Neural cell (in vitro differentiated cells): ENCODE measurements at regions not wholly inside any gene's neighbourhood (a gene's known extent, or its start where the extent isn't known, plus 50 kb on each side); places are given as distances from the start of the nearest gene placed in this dataset.
"Not testable (repeated sequence)": the region's sequence is repeated elsewhere in the genome, so short reads cannot be mapped to it uniquely, and the experiment has no call there.

Experiments used
- H2AFZ ChIP-seq: fragments of 200-600, 300-800 bp; sonication (generic), shearing (Covaris generic); 2 replicates; pipeline ENCODE4 v1.6.0; 2014; ENCODE audit warnings: low read depth, mild to moderate bottlenecking, antibody characterized with exemption, low read length, moderate library complexity
- H3F3A ChIP-seq: fragments of 200-600 bp; shearing (Covaris generic); 2 replicates; pipeline ENCODE4 v1.6.1; 2016; ENCODE audit warnings: mild to moderate bottlenecking, moderate library complexity, mixed read lengths, antibody characterized with exemption, low read length; ENCODE audit not compliant: insufficient read depth, poor library complexity, severe bottlenecking
- H3K27ac ChIP-seq: fragments of 200-600, 300-800 bp; sonication (generic), shearing (Covaris generic); 2 replicates; pipeline ENCODE4 v1.5.1; 2014; ENCODE audit warnings: mild to moderate bottlenecking, low read length, moderate library complexity
- H3K27me3 ChIP-seq: fragments of 300-800, 200-600 bp; sonication (generic), shearing (Covaris generic); 2 replicates; pipeline ENCODE4 v1.6.0; 2014; ENCODE audit warnings: mild to moderate bottlenecking, low read depth, low read length, moderate library complexity; ENCODE audit not compliant: insufficient read depth
- H3K36me3 ChIP-seq: fragments of 300-800, 200-600 bp; sonication (generic), shearing (Covaris generic); 2 replicates; pipeline ENCODE4 v1.5.1; 2014; ENCODE audit warnings: mild to moderate bottlenecking, antibody characterized with exemption, low read length, moderate library complexity; ENCODE audit not compliant: insufficient read depth
- H3K4me2 ChIP-seq: fragments of 300-800, 200-600 bp; sonication (generic), shearing (Covaris generic); 2 replicates; pipeline ENCODE4 v1.6.0; 2014; ENCODE audit warnings: mild to moderate bottlenecking, low read length
- H3K4me3 ChIP-seq: fragments of 300-800, 200-600 bp; sonication (generic), shearing (Covaris generic); 2 replicates; pipeline ENCODE4 v1.5.1; 2014; ENCODE audit warnings: mild to moderate bottlenecking, low read length, moderate library complexity
- H3K79me2 ChIP-seq: fragments of 200-600 bp; shearing (Covaris generic); replicated peaks from 2 replicates; pipeline ENCODE4 v1.6.0; 2014; ENCODE audit warnings: mild to moderate bottlenecking, low read length, moderate library complexity; ENCODE audit not compliant: insufficient read depth
- H3K9ac ChIP-seq: fragments of 300-800, 200-600 bp; sonication (generic), shearing (Covaris generic); 2 replicates; pipeline ENCODE4 v1.6.1; 2016; ENCODE audit warnings: mild to moderate bottlenecking, low read length, mixed read lengths
- H3K9me2 ChIP-seq: fragments of 200-600 bp; shearing (Covaris generic); 2 replicates; pipeline ENCODE4 v1.6.1; 2016; ENCODE audit warnings: mild to moderate bottlenecking, low read length, mixed read lengths; ENCODE audit not compliant: insufficient read depth
- H3K9me3 ChIP-seq: fragments of 200-600, 300-800 bp; sonication (generic), shearing (Covaris generic); 2 replicates; pipeline ENCODE4 v1.6.1; 2016; ENCODE audit warnings: mild to moderate bottlenecking, mixed run types, low read length, moderate library complexity, mixed read lengths
- H4K20me1 ChIP-seq: fragments of 200-600 bp; shearing (Covaris generic); 2 replicates; pipeline ENCODE4 v1.6.1; 2016; ENCODE audit warnings: mild to moderate bottlenecking, mixed run types; ENCODE audit not compliant: insufficient read depth
- CTCF ChIP-seq: fragments of 450-650 bp; IDR thresholded peaks from 2 replicates; pipeline ENCODE4 v1.5.1; 2014; ENCODE audit warnings: antibody characterized with exemption, mild to moderate bottlenecking, moderate library complexity; ENCODE audit not compliant: poor library complexity, severe bottlenecking
- EP300 ChIP-seq: fragments of 450-650 bp; conservative IDR thresholded peaks from 2 replicates; pipeline ENCODE4 v1.6.1; 2014; ENCODE audit warnings: antibody characterized with exemption, mild to moderate bottlenecking, moderate library complexity; ENCODE audit not compliant: poor library complexity, severe bottlenecking
- EZH2 ChIP-seq: fragments of 200-600, 300-800 bp; shearing (Covaris generic), sonication (generic); IDR thresholded peaks from 2 replicates; pipeline ENCODE4 v1.6.1; 2014; ENCODE audit warnings: antibody characterized with exemption, low read length, borderline replicate concordance, mild to moderate bottlenecking; ENCODE audit not compliant: insufficient read depth, poor library complexity, severe bottlenecking
- MXI1 ChIP-seq: fragments of 450-650 bp; conservative IDR thresholded peaks from 2 replicates; pipeline ENCODE4 v1.6.1; 2014; ENCODE audit warnings: antibody characterized with exemption, mild to moderate bottlenecking; ENCODE audit not compliant: poor library complexity, severe bottlenecking
- POLR2AphosphoS5 ChIP-seq: IDR thresholded peaks from 2 replicates; pipeline ENCODE4 v1.6.1; 2012
- RAD21 ChIP-seq: fragments of 450-650 bp; conservative IDR thresholded peaks from 2 replicates; pipeline ENCODE4 v1.6.1; 2014; ENCODE audit warnings: antibody characterized with exemption, mild to moderate bottlenecking, moderate library complexity
- REST ChIP-seq: IDR thresholded peaks from 2 replicates; pipeline ENCODE4 v1.6.1; 2012; ENCODE audit warnings: borderline replicate concordance
- SMC3 ChIP-seq: fragments of 450-650 bp; conservative IDR thresholded peaks from 2 replicates; pipeline ENCODE4 v1.6.1; 2014; ENCODE audit warnings: antibody characterized with exemption, mild to moderate bottlenecking, moderate library complexity; ENCODE audit not compliant: poor library complexity
- TAF1 ChIP-seq: IDR thresholded peaks from 2 replicates; pipeline ENCODE4 v1.6.1; 2012; ENCODE audit warnings: low read depth

GRCh38 chr10:124168991-124169802 lies 75.8 kb upstream of the CHST15 start:
- Histone ChIP-seq H3K27ac (no peak overlapping the region), H3K9ac (no peak overlapping the region), H4K20me1 (no peaks in the 10 kb centered on the region), H2AFZ (no peak overlapping the region), H3K9me2 (no peaks in the 10 kb centered on the region), H3K36me3 (no peaks in the 10 kb centered on the region), H3K27me3 (no peaks in the 10 kb centered on the region), H3K4me3 (no peak overlapping the region), H3K9me3 (no peaks in the 10 kb centered on the region), H3F3A (peaks cover 4% of the 10 kb centered on the region), H3K4me2 (no peak overlapping the region), H3K79me2 (no peaks in the 10 kb centered on the region)
- TF ChIP-seq MXI1, result no peak
- TF ChIP-seq EP300, result no peak
- no peak for TF ChIP-seq RAD21
- no peak for TF ChIP-seq POLR2AphosphoS5
- TF ChIP-seq SMC3, result no peak
- TF ChIP-seq CTCF, result no peak
- no peak for TF ChIP-seq EZH2
- TF ChIP-seq REST, result no peak
- TF ChIP-seq TAF1, result no peak

GRCh38 chr10:124168581-124168980 lies 75.2 kb upstream of the CHST15 start:
- peaks cover 4% of the 10 kb centered on the region for H3F3A ChIP-seq
- H4K20me1 ChIP-seq, result no peaks in the 10 kb centered on the region
- H2AFZ ChIP-seq, result no peak overlapping the region
- H3K9me3 ChIP-seq, result no peaks in the 10 kb centered on the region
- H3K79me2 ChIP-seq, result no peaks in the 10 kb centered on the region
- no peak overlapping the region for H3K4me3 ChIP-seq
- no peaks in the 10 kb centered on the region for H3K27me3 ChIP-seq
- H3K27ac ChIP-seq, result no peak overlapping the region
- no peaks in the 10 kb centered on the region for H3K36me3 ChIP-seq
- H3K4me2 ChIP-seq, result no peak overlapping the region
- no peaks in the 10 kb centered on the region for H3K9me2 ChIP-seq
- no peak for TF ChIP-seq SMC3
- no peak for TF ChIP-seq MXI1
- TF ChIP-seq CTCF, result no peak
- no peak for TF ChIP-seq REST
- no peak for TF ChIP-seq EZH2
- TF ChIP-seq EP300, result no peak
- TF ChIP-seq POLR2AphosphoS5, result no peak
- TF ChIP-seq RAD21, result no peak
- TF ChIP-seq TAF1, result no peak
- H3K9ac ChIP-seq, result no peak overlapping the region

- H2AFZ ChIP-seq, H3K4me2 ChIP-seq, H3K9ac ChIP-seq, H3K36me3 ChIP-seq, H3K9me3 ChIP-seq, H3K79me2 ChIP-seq, H3F3A ChIP-seq, H3K9me2 ChIP-seq, H3K27ac ChIP-seq, H3K27me3 ChIP-seq, H3K4me3 ChIP-seq, H4K20me1 ChIP-seq: not testable (repeated sequence)
Observed at GRCh38 chr10:124167925-124168324, 74.5 kb upstream of the CHST15 start.
